Activated T-cell treated with anti-CD3 and anti-CD28 coated beads, Interleukin-2, amount 50 U/mL, for 4 hours (primary cell): ENCODE measurements at regions not wholly inside any gene's neighbourhood (a gene's known extent, or its start where the extent isn't known, plus 50 kb on each side); places are given as distances from the start of the nearest gene placed in this dataset.
"Not testable (repeated sequence)": the region's sequence is repeated elsewhere in the genome, so short reads cannot be mapped to it uniquely, and the experiment has no call there.

Experiments
- ATAC-seq, 2 donors: fragments of 200-7000 bp; cut with Tn5 transposase; one replicate each; pipeline ENCODE4 v1.10.0; 2021
- DNase-seq: peaks from one replicate; pipeline ENCODE4 v3.0.0-alpha.2; 2020
- H3K27me3 Mint-ChIP-seq: one replicate; pipeline ENCODE4 v1.8.0; 2021; ENCODE audit warnings: low read depth, mixed read lengths
- H3K36me3 Mint-ChIP-seq: one replicate; pipeline ENCODE4 v1.8.0; 2022; ENCODE audit warnings: mixed read lengths; ENCODE audit not compliant: insufficient read depth
- H3K4me1 Mint-ChIP-seq: one replicate; pipeline ENCODE4 v1.8.0; 2021; ENCODE audit warnings: low read depth, mixed read lengths
- H3K4me3 Mint-ChIP-seq: one replicate; pipeline ENCODE4 v1.8.0; 2021; ENCODE audit warnings: mild to moderate bottlenecking, moderate library complexity, mixed read lengths
- H3K9me3 Mint-ChIP-seq: one replicate; pipeline ENCODE4 v1.8.0; 2021; ENCODE audit warnings: mixed read lengths

- peaks cover 11% of the 10 kb centered on the region for H3K27me3 Mint-ChIP-seq
- peaks cover 5% of the 10 kb centered on the region for H3K9me3 Mint-ChIP-seq
- no peak for ATAC-seq
- H3K4me1 Mint-ChIP-seq, result no peaks in the 10 kb centered on the region
- H3K4me3 Mint-ChIP-seq, result no peak overlapping the region
- DNase-seq, result no peak
- no peaks in the 10 kb centered on the region for H3K36me3 Mint-ChIP-seq
Measured at GRCh38 chr3:160047876-160048275, 59.2 kb downstream of the IL12A start.

GRCh38 chr3:160049038-160049437 lies 60.4 kb downstream of the IL12A start:
- no peaks in the 10 kb centered on the region for H3K9me3 Mint-ChIP-seq
- no peak for ATAC-seq
- H3K4me1 Mint-ChIP-seq, result no peaks in the 10 kb centered on the region
- H3K4me3 Mint-ChIP-seq, result no peak overlapping the region
- H3K36me3 Mint-ChIP-seq, result no peaks in the 10 kb centered on the region
- H3K27me3 Mint-ChIP-seq, result peaks cover 8% of the 10 kb centered on the region
- no peak for DNase-seq

- no peak overlapping the region for H3K4me3 Mint-ChIP-seq
- no peaks in the 10 kb centered on the region for H3K4me1 Mint-ChIP-seq
- no peak for DNase-seq
- peaks cover 7% of the 10 kb centered on the region for H3K27me3 Mint-ChIP-seq
- ATAC-seq, result no peak
- no peaks in the 10 kb centered on the region for H3K9me3 Mint-ChIP-seq
- no peaks in the 10 kb centered on the region for H3K36me3 Mint-ChIP-seq
Measured at GRCh38 chr3:160049565-160049964, 60.9 kb downstream of the IL12A start.

GRCh38 chr3:160049988-160050387 lies 61.4 kb downstream of the IL12A start:
- Mint-ChIP-seq H3K9me3 (no peaks in the 10 kb centered on the region), H3K36me3 (no peaks in the 10 kb centered on the region), H3K27me3 (peaks cover 7% of the 10 kb centered on the region), H3K4me1 (no peaks in the 10 kb centered on the region), H3K4me3 (no peak overlapping the region)
- ATAC-seq (no peak), DNase-seq (no peak)

GRCh38 chr3:160052385-160053047 lies 63.9 kb downstream of the IL12A start:
- Mint-ChIP-seq H3K27me3 (peaks cover 7% of the 10 kb centered on the region), H3K9me3 (no peaks in the 10 kb centered on the region), H3K4me3 (no peak overlapping the region), H3K36me3 (no peaks in the 10 kb centered on the region), H3K4me1 (no peaks in the 10 kb centered on the region)
- ATAC-seq, result no peak
- no peak for DNase-seq

- H3K4me1 Mint-ChIP-seq, result no peaks in the 10 kb centered on the region
- no peak overlapping the region for H3K4me3 Mint-ChIP-seq
- no peak for DNase-seq
- peaks cover 7% of the 10 kb centered on the region for H3K27me3 Mint-ChIP-seq
- no peaks in the 10 kb centered on the region for H3K9me3 Mint-ChIP-seq
- H3K36me3 Mint-ChIP-seq, result no peaks in the 10 kb centered on the region
- no peak for ATAC-seq
Measured at GRCh38 chr3:160053048-160053391, 64.4 kb downstream of the IL12A start.

- not testable (repeated sequence) for H3K4me3 Mint-ChIP-seq, H3K36me3 Mint-ChIP-seq, H3K4me1 Mint-ChIP-seq, H3K27me3 Mint-ChIP-seq, ATAC-seq, DNase-seq, H3K9me3 Mint-ChIP-seq
Measured at GRCh38 chr3:160054862-160055261, 66.2 kb downstream of the IL12A start.

GRCh38 chr3:160055659-160056058 lies 67.0 kb downstream of the IL12A start:
- no peak overlapping the region for H3K4me3 Mint-ChIP-seq

GRCh38 chr3:160057331-160057730 lies 68.7 kb downstream of the IL12A start:
- H3K36me3 Mint-ChIP-seq, result no peaks in the 10 kb centered on the region
- peaks cover 3% of the 10 kb centered on the region for H3K4me1 Mint-ChIP-seq
- H3K27me3 Mint-ChIP-seq, result peaks cover 2% of the 10 kb centered on the region
- DNase-seq (no peak), ATAC-seq (no peak)
- no peaks in the 10 kb centered on the region for H3K9me3 Mint-ChIP-seq
- no peak overlapping the region for H3K4me3 Mint-ChIP-seq

More at GRCh38 chr3:160055659-160056058, 67.0 kb downstream of the IL12A start:
- no peaks in the 10 kb centered on the region for H3K9me3 Mint-ChIP-seq
- no peak for ATAC-seq
- H3K27me3 Mint-ChIP-seq, result peaks cover 4% of the 10 kb centered on the region
- H3K4me1 Mint-ChIP-seq, result no peaks in the 10 kb centered on the region
- no peak for DNase-seq
- no peaks in the 10 kb centered on the region for H3K36me3 Mint-ChIP-seq

- no peaks in the 10 kb centered on the region for H3K27me3 Mint-ChIP-seq
- peak in 1 of 2 donors; percentile 7 for ATAC-seq
- no peak overlapping the region for H3K4me3 Mint-ChIP-seq
- no peaks in the 10 kb centered on the region for H3K36me3 Mint-ChIP-seq
- H3K9me3 Mint-ChIP-seq, result no peaks in the 10 kb centered on the region
- peaks cover 3% of the 10 kb centered on the region for H3K4me1 Mint-ChIP-seq
- no peak for DNase-seq
Measured at GRCh38 chr3:160060409-160061027, 71.9 kb downstream of the IL12A start.

GRCh38 chr3:160061525-160061924 lies 72.9 kb downstream of the IL12A start:
- Mint-ChIP-seq H3K9me3 (no peaks in the 10 kb centered on the region), H3K36me3 (no peaks in the 10 kb centered on the region), H3K4me1 (peaks cover 3% of the 10 kb centered on the region), H3K4me3 (no peak overlapping the region), H3K27me3 (no peaks in the 10 kb centered on the region)
- ATAC-seq (peak in 1 of 2 donors; percentile 25), DNase-seq (no peak)

- DNase-seq (no peak), ATAC-seq (no peak)
- Mint-ChIP-seq H3K27me3 (peaks cover 3% of the 10 kb centered on the region), H3K4me1 (peaks cover 3% of the 10 kb centered on the region), H3K4me3 (no peak overlapping the region), H3K36me3 (no peaks in the 10 kb centered on the region), H3K9me3 (no peaks in the 10 kb centered on the region)
Measured at GRCh38 chr3:160065282-160065681, 76.6 kb downstream of the IL12A start.

- H3K9me3 Mint-ChIP-seq, result no peaks in the 10 kb centered on the region
- DNase-seq (no peak), ATAC-seq (no peak)
- no peak overlapping the region for H3K4me3 Mint-ChIP-seq
- H3K4me1 Mint-ChIP-seq, result peaks cover 3% of the 10 kb centered on the region
- no peaks in the 10 kb centered on the region for H3K36me3 Mint-ChIP-seq
- peaks cover 3% of the 10 kb centered on the region for H3K27me3 Mint-ChIP-seq
Measured at GRCh38 chr3:160065786-160066185, 77.2 kb downstream of the IL12A start.

- Mint-ChIP-seq H3K4me1 (no peaks in the 10 kb centered on the region), H3K9me3 (no peaks in the 10 kb centered on the region), H3K4me3 (no peak overlapping the region), H3K27me3 (peaks cover 3% of the 10 kb centered on the region), H3K36me3 (no peaks in the 10 kb centered on the region)
- DNase-seq (no peak), ATAC-seq (no peak)
Measured at GRCh38 chr3:160069986-160070385, 81.4 kb downstream of the IL12A start.

- Mint-ChIP-seq H3K4me3 (no peak overlapping the region), H3K36me3 (no peaks in the 10 kb centered on the region), H3K4me1 (no peaks in the 10 kb centered on the region), H3K27me3 (no peaks in the 10 kb centered on the region), H3K9me3 (no peaks in the 10 kb centered on the region)
- ATAC-seq, result no peak
- DNase-seq, result no peak
Measured at GRCh38 chr3:160076519-160076918, 87.9 kb downstream of the IL12A start.
